ENCODE measurements at regions not wholly inside any gene's neighbourhood (a gene's known extent, or its start where the extent isn't known, plus 50 kb on each side); places are given as distances from the start of the nearest gene placed in this dataset.

GRCh38 chr2:177059293-177059692, 153.3 kb upstream of the HNRNPA3 start (continued):
- no peak for TF ChIP-seq RAD21 (IDR thresholded peaks at IDR 0.05)
- no peak for TF ChIP-seq GABPA (IDR thresholded peaks at IDR 0.05 in 1 of 2, conservative IDR thresholded peaks at IDR 0.05 in 1 of 2)
- no peak for TF ChIP-seq ZBTB33 (IDR thresholded peaks at IDR 0.05)
- TF ChIP-seq MAX (IDR thresholded peaks at IDR 0.05), result no peak
- no peak for TF ChIP-seq YY1 (IDR thresholded peaks at IDR 0.05)

- Histone ChIP-seq H3K27me3 (ENCODE audit: control insufficient read depth in 4 of 4, insufficient read depth in 4 of 4, low read length in 3 of 4) (peaks cover 0 to 2% (median 0%) of the 10 kb centered on the region in 4 donors), H3K27ac (ENCODE audit: low read depth in 1 of 2, low read length in 2 of 2) (no peak overlapping the region), H3K9ac (ENCODE audit: low read depth in 1 of 2, low read length in 2 of 2) (no peak overlapping the region), H3K9me3 (ENCODE audit: control insufficient read depth in 4 of 4, low read length in 3 of 4) (no peaks in the 10 kb centered on the region), H3K4me1 (ENCODE audit: control insufficient read depth in 4 of 4, insufficient read depth in 4 of 4, low read length in 3 of 4) (no peaks in the 10 kb centered on the region), H3K4me3 (ENCODE audit: low read depth in 1 of 3, low read length in 3 of 3) (no peak overlapping the region), H3K36me3 (ENCODE audit: control insufficient read depth in 4 of 4, insufficient read depth in 3 of 4, low read depth in 1 of 4, low read length in 3 of 4) (no peaks in the 10 kb centered on the region)
- TF ChIP-seq ZBTB33 (IDR thresholded peaks at IDR 0.05), result no peak
- no peak for TF ChIP-seq ATF3 (IDR thresholded peaks at IDR 0.05)
- TF ChIP-seq TAF1 (conservative IDR thresholded peaks at IDR 0.05), result no peak
- no peak for TF ChIP-seq FOXA1 (IDR thresholded peaks at IDR 0.05)
- no peak for TF ChIP-seq JUND (IDR thresholded peaks at IDR 0.05)
- TF ChIP-seq YY1 (IDR thresholded peaks at IDR 0.05), result no peak
- no peak for TF ChIP-seq FOXA2 (IDR thresholded peaks at IDR 0.05)
- TF ChIP-seq MAX (IDR thresholded peaks at IDR 0.05), result no peak
- no peak for TF ChIP-seq SP1 (IDR thresholded peaks at IDR 0.05)
- TF ChIP-seq REST (IDR thresholded peaks at IDR 0.05), result no peak
- TF ChIP-seq GABPA (IDR thresholded peaks at IDR 0.05 in 1 of 2, conservative IDR thresholded peaks at IDR 0.05 in 1 of 2), result no peak
- TF ChIP-seq RAD21 (IDR thresholded peaks at IDR 0.05), result no peak
- TF ChIP-seq NR2F2 (IDR thresholded peaks at IDR 0.05), result no peak
- TF ChIP-seq EGR1 (IDR thresholded peaks at IDR 0.05; ENCODE audit: low read depth in 2 of 2), result no peak
- no peak for TF ChIP-seq HNF4G (IDR thresholded peaks at IDR 0.05)
- no peak for TF ChIP-seq CTCF (IDR thresholded peaks at IDR 0.05; ENCODE audit: low read depth, low read length, missing input control)
- TF ChIP-seq HNF4A (conservative IDR thresholded peaks at IDR 0.05), result no peak
- TF ChIP-seq RXRA (IDR thresholded peaks at IDR 0.05), result no peak
- no peak for DNase-seq (ENCODE audit: low spot score)
- 95% methylated on average over 1 of the region's 1 CpG for WGBS
Observed at GRCh38 chr2:177063331-177063730, 149.3 kb upstream of the HNRNPA3 start.
